GM18873 (cell line): ENCODE measurements at regions not wholly inside any gene's neighbourhood (a gene's known extent, or its start where the extent isn't known, plus 50 kb on each side); places are given as distances from the start of the nearest gene placed in this dataset.

ENCODE experiments used
- ATAC-seq: cut with Tn5 transposase; IDR thresholded peaks from one replicate; pipeline ENCODE4 v1.9.1; 2021; ENCODE audit warnings: mild to moderate bottlenecking, moderate library complexity, moderate number of reproducible peaks; ENCODE audit not compliant: unreplicated experiment, low FRiP score

GRCh38 chr10:64054392-64054791 lies 533.2 kb downstream of the REEP3 start:
- ATAC-seq = no peak

GRCh38 chr10:64059884-64060283 lies 538.7 kb downstream of the REEP3 start:
- ATAC-seq = no peak

GRCh38 chr10:64060389-64060788 lies 539.2 kb downstream of the REEP3 start:
- no peak for ATAC-seq

GRCh38 chr10:64062793-64063192 lies 541.6 kb downstream of the REEP3 start:
- ATAC-seq = no peak

GRCh38 chr10:64067009-64067606 lies 545.9 kb downstream of the REEP3 start:
- ATAC-seq = no peak

- ATAC-seq = no peak
Measured at GRCh38 chr10:64067859-64068258, 546.7 kb downstream of the REEP3 start.

- ATAC-seq = no peak
Measured at GRCh38 chr10:64070241-64070640, 549.0 kb downstream of the REEP3 start.

GRCh38 chr10:64071218-64071617 lies 550.0 kb downstream of the REEP3 start:
- ATAC-seq = no peak

GRCh38 chr10:64075604-64076003 lies 554.4 kb downstream of the REEP3 start:
- ATAC-seq = no peak

- no peak for ATAC-seq
Measured at GRCh38 chr10:64076322-64076940, 555.2 kb downstream of the REEP3 start.

GRCh38 chr10:64079341-64079740 lies 558.1 kb downstream of the REEP3 start:
- ATAC-seq = no peak

GRCh38 chr10:64080071-64080470 lies 558.9 kb downstream of the REEP3 start:
- no peak for ATAC-seq

- ATAC-seq = no peak
Measured at GRCh38 chr10:64081947-64082482, 560.8 kb downstream of the REEP3 start.

- no peak for ATAC-seq
Measured at GRCh38 chr10:64086083-64086767, 565.0 kb downstream of the REEP3 start.

- ATAC-seq = no peak
Measured at GRCh38 chr10:64089648-64090047, 568.4 kb downstream of the REEP3 start.

- ATAC-seq = no peak
Measured at GRCh38 chr10:64090865-64091264, 569.7 kb downstream of the REEP3 start.

GRCh38 chr10:64091897-64092296 lies 570.7 kb downstream of the REEP3 start:
- no peak for ATAC-seq

GRCh38 chr10:64093304-64093703 lies 572.1 kb downstream of the REEP3 start:
- ATAC-seq = no peak

GRCh38 chr10:64093946-64094535 lies 572.8 kb downstream of the REEP3 start:
- no peak for ATAC-seq

GRCh38 chr10:64096941-64097340 lies 575.7 kb downstream of the REEP3 start:
- no peak for ATAC-seq

GRCh38 chr10:64097391-64098122 lies 576.4 kb downstream of the REEP3 start:
- ATAC-seq = no peak
